UCSD-AML1 (cell line): ENCODE measurements at regions not wholly inside any gene's neighbourhood (a gene's known extent, or its start where the extent isn't known, plus 50 kb on each side); places are given as distances from the start of the nearest gene placed in this dataset.

Source experiments
- DNase-seq: peaks from one replicate; lab custom pipeline; 2025; ENCODE audit not compliant: unreplicated experiment; lab: John Stamatoyannopoulos, UW

DNA sequence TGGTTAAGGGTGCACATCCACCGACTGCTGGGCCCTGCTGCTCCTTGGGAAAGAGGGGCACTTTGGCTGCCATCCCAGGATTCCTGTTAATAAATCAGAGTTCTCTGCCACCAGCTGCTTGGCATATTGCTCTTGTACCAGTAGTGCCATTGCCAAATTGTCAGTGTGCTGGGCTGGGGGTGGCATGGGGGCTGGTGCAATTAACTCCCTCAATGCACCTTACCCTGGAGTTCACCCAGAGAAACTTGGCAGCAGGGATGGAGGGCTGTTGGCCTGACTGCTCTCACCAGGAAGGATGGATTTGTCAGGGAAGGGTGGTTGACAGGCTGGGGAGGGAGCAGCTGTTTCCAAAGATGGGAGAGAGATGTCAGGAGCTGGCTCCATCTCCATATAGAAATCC is 94.6 kb upstream of the SKOR2 start:
- no peak for DNase-seq

- no peak for DNase-seq
Observed at GRCh38 chr18:47345291-47345690, 93.8 kb upstream of the SKOR2 start.

GRCh38 chr18:47343291-47343690 is 91.8 kb upstream of the SKOR2 start:
- DNase-seq, result no peak

GRCh38 chr18:47342566-47342965 is 91.1 kb upstream of the SKOR2 start:
- DNase-seq, result no peak

DNA sequence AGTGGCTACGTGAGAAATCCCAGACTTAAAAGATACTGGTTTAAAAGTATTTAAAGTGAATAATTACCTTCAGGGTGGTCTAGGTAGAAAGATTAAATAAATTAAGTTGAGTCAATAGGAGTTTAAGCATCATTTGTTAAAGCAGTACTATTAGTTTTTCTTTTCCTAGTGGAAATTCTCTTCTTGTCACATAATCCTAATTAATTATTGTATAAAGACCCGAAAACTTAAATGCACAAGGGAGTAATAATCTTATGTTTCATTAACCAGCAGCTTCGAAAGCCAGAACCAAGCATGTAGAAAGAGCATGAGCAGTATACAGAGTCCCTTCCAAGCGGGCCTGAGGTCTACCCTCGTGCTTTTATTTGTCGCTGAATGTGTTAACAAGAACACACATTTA is 90.2 kb upstream of the SKOR2 start:
- DNase-seq, result no peak

GRCh38 chr18:47334966-47335365 is 83.5 kb upstream of the SKOR2 start:
- no peak for DNase-seq

DNA sequence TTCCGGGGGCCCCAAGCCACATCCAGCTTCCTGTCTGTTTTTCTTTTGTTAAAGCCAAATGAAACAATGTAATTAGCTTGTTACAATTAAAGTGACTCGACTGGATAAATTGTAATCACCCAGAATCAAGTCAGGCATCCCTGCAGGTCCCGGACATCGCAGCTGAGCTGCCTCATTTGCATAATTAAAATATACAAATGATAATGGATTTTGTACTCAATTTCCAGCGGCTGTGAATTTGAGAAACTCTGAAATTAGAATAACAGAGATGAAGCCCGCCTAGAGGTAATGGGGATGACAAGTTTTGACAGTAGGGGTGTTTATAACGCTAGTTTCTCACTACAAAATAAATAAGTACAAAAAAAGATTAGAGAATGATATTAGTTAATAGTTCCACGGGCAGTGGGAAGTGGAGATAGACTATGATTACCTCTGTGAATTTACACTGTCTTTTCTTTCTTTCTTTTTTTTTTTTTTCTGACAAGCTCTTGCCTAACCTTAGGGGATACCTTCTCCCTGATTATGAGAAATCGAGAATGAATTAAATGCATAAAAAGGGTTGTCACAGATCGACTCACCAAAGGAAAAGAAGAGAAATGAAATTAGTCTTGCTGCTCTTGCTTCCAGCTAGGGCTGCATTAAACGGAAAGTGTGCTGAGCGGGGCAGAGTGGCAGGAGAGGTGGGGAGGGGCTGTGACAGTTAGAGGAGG is 82.6 kb upstream of the SKOR2 start:
- no peak for DNase-seq

DNA sequence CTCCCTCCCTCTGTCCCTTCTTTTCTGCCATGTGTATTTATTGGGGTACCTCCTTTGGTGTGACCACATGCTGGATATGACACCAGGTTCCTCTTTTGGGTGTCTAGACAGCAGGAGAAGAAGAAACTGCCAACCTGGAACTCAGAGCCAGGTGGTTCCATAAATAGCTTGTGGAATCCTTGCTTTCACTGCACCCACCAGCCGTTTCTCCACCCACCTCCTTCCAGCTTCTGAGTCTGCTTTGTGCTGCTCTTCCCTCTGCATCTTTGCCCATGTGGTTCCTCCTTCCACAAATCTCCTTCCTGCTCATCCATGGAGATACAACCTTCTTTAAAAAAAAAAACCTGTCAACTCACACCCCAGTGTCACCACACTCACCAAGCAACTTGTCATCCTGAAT is 80.2 kb upstream of the SKOR2 start:
- no peak for DNase-seq

- DNase-seq, result no peak
Observed at GRCh38 chr18:47331026-47331425, 79.6 kb upstream of the SKOR2 start.

DNA sequence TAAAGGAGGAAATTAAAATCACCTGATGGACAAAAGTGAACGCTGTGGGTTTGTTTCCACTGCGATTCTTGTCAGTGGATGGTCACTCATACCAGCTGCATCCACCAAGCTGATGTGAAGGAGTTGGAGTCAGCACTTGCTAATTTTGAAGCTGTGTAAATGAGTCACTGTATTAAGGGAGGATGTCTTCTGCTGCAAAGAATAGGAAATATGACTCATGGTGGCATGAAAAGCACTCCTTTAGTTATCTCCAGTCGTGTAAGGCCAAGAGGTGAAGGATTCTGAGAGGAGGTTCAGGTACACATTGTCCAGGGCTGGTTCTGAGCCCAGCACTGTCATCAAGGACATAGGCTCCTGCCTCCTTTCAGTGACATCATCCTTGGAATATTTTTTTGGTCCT is 71.7 kb upstream of the SKOR2 start:
- no peak for DNase-seq

GRCh38 chr18:47321815-47322214 is 70.4 kb upstream of the SKOR2 start:
- DNase-seq, result no peak

DNA sequence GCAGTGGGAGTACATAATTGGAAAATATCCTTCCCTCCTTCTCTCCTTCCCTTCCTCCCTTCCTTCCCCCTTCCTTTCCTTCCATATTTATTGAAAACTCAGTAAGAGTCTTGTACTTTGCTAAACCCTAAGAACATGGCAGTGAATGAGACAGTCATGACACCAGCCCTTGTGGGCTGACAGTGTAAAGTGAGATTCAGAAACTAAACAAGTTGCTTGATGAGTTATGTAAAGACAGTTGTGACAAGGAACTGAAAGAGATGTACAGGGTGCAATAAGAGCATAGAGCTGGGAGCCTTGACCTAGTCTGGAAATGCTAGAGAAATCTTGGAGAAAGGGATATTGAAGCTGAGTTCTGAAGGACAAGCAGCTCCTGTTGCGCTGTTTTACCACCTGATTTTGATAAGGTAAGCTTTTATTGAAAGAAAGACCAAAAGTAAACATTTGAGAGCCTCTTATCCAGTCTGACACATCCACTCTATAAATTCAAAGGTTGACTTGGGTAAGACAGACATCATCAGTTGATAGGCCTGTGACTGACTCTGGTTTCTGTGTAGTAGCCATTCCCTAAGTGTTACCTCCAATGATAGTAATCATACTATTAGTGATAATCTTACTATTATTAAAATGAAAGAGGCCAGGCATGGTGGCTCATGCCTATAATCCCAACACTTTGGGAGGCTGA is 66.5 kb upstream of the SKOR2 start:
- DNase-seq, result no peak

- DNase-seq, result no peak
Observed at GRCh38 chr18:47316924-47317323, 65.5 kb upstream of the SKOR2 start.

DNA sequence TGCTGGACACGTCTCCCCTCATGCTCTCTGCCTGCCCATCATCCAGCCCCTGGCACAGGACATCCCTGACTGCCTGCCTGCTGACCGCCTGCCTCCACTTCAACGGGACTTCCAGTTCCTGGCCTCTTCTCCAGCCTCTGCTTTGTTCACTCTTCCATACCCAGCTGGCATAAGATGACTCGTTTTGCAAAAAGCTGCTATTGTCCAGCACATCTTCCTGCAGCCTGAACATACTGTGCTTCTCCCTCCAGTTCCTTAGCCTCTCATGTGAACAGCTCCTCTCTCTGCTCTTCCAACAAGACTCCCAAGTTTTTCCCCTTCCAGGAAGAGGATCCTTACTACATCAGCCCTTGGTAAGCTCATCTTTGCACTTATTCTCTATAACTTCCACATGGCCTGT is 62.4 kb upstream of the SKOR2 start:
- no peak for DNase-seq

- DNase-seq, result no peak
Observed at GRCh38 chr18:47311585-47311984, 60.1 kb upstream of the SKOR2 start.
